GM12878 (cell line): ENCODE measurements at regions not wholly inside any gene's neighbourhood (a gene's known extent, or its start where the extent isn't known, plus 50 kb on each side); places are given as distances from the start of the nearest gene placed in this dataset.

ENCODE experiments used
- ATAC-seq: fragments of 200-7000 bp; cut with Tn5 transposase; 3 replicates; pipeline ENCODE4 v1.9.1; 2020; ENCODE audit warnings: mild to moderate bottlenecking, moderate library complexity
- BruUV-seq: library from RNA; stranded (reverse); fragments of 400-500 nt; replicated peaks from 2 replicates; lab custom pipeline; 2021; lab: Mats Ljungman, UMichigan
- CTCF ChIA-PET: fragments of 300-600 bp; sonication (Branson Sonifier 250); formaldehyde crosslinking; extraction: SDS; loops from one replicate; lab custom pipeline; 2021; ENCODE audit warnings: inconsistent platforms; lab: Yijun Ruan, JAX
- POLR2A ChIA-PET: fragments of 350-600 bp; formaldehyde crosslinking; extraction: SDS; loops from one replicate; lab custom pipeline; 2021; ENCODE audit warnings: inconsistent platforms; lab: Charles Lee
- RAD21 ChIA-PET: fragments of 300-600 bp; sonication (Branson Sonifier 250); formaldehyde crosslinking; loops from one replicate; lab custom pipeline; 2023; ENCODE audit warnings: antibody characterized with exemption; ENCODE audit not compliant: unreplicated experiment; lab: Charles Lee
- SMC1A ChIA-PET: fragments of 300-600 bp; sonication (Branson Sonifier 250); formaldehyde crosslinking; loops from one replicate; lab custom pipeline; 2023; ENCODE audit not compliant: unreplicated experiment, uncharacterized antibody; lab: Charles Lee
- DNase-seq: peaks from one replicate; pipeline ENCODE4 v3.0.0-alpha.2; 2011; ENCODE audit warnings: low read depth, low spot score
- FAIRE-seq: peaks from 3 replicates; lab custom pipeline; 2011; peaks lifted over from hg19 to GRCh38; lab: Jason Lieb, UNC
- H2AFZ ChIP-seq: 2 replicates; pipeline ENCODE4 v1.6.0; 2011; ENCODE audit warnings: low read depth, low read length, control low read depth; ENCODE audit not compliant: control insufficient read depth
- H3K27ac ChIP-seq: 2 replicates; pipeline ENCODE4 v1.5.1; 2011; ENCODE audit warnings: control low read depth; ENCODE audit not compliant: control insufficient read depth, insufficient read depth
- H3K27me3 ChIP-seq, 2 experiments: replicated peaks in 1 of 2; 2 replicates each; pipeline versions ENCODE4 v1.6.0 to v1.6.1; 2011; ENCODE audit warnings: low read length in 1 of 2; ENCODE audit not compliant: control insufficient read depth in 2 of 2, insufficient read depth in 2 of 2
- H3K36me3 ChIP-seq, 2 experiments: 2 replicates each; pipeline ENCODE4 v1.5.1; 2011; ENCODE audit warnings: low read length in 1 of 2; ENCODE audit not compliant: control insufficient read depth in 2 of 2, insufficient read depth in 2 of 2
- H3K4me1 ChIP-seq: 2 replicates; pipeline ENCODE4 v1.6.1; 2011; ENCODE audit warnings: mild to moderate bottlenecking, low read length, moderate library complexity, mixed read lengths; ENCODE audit not compliant: control insufficient read depth, insufficient read depth
- H3K4me2 ChIP-seq: 2 replicates; pipeline ENCODE4 v1.6.0; 2011; ENCODE audit warnings: control low read depth; ENCODE audit not compliant: control insufficient read depth, insufficient read depth
- H3K4me3 ChIP-seq: fragments of 200-600 bp; sonication (generic); 2 replicates; pipeline ENCODE4 v1.5.1; 2016
- H3K79me2 ChIP-seq: 2 replicates; pipeline ENCODE4 v1.6.0; 2011; ENCODE audit warnings: low read length; ENCODE audit not compliant: control insufficient read depth, insufficient read depth
- H3K9ac ChIP-seq: 2 replicates; pipeline ENCODE4 v1.8.0; 2011; ENCODE audit warnings: low read length, control low read depth, mixed read lengths; ENCODE audit not compliant: control insufficient read depth, insufficient read depth
- H3K9me3 ChIP-seq: replicated peaks from 3 replicates; pipeline ENCODE4 v1.5.1; 2011; ENCODE audit warnings: mild to moderate bottlenecking, low read length; ENCODE audit not compliant: control insufficient read depth, insufficient read depth
- H4K20me1 ChIP-seq: 2 replicates; pipeline ENCODE4 v1.6.0; 2011; ENCODE audit not compliant: control insufficient read depth, insufficient read depth
- ATF7 ChIP-seq: fragments of 450-650 bp; IDR thresholded peaks from 2 replicates; pipeline ENCODE4 v1.6.1; 2016; ENCODE audit warnings: low read depth, mild to moderate bottlenecking
- ESRRA ChIP-seq: IDR thresholded peaks from 2 replicates; pipeline ENCODE4 v1.6.1; 2012; ENCODE audit warnings: mild to moderate bottlenecking, low read length, improper control_type of control experiment
- IKZF2 ChIP-seq, 2 experiments: fragments of 450-650 bp; IDR thresholded peaks; 2 replicates each; pipeline ENCODE4 v1.6.1; 2017; ENCODE audit warnings: mild to moderate bottlenecking in 2 of 2, moderate library complexity in 2 of 2
- KDM1A ChIP-seq: fragments of 200-600 bp; sonication (generic); IDR thresholded peaks from 2 replicates; pipeline ENCODE4 v1.6.1; 2016; ENCODE audit warnings: borderline replicate concordance
- MAX ChIP-seq: IDR thresholded peaks from 2 replicates; pipeline ENCODE4 v1.6.1; 2012; ENCODE audit warnings: low read depth, low read length, improper control_type of control experiment
- MTA3 ChIP-seq: IDR thresholded peaks from 2 replicates; pipeline ENCODE4 v1.6.1; 2012; ENCODE audit warnings: low read length, inconsistent platforms, borderline replicate concordance
- MYC ChIP-seq: IDR thresholded peaks from 2 replicates; pipeline ENCODE4 v1.6.1; 2011; ENCODE audit warnings: mild to moderate bottlenecking, low read length, moderate library complexity, inconsistent platforms; ENCODE audit not compliant: insufficient read depth, insufficient replicate concordance, insufficient read length, severe bottlenecking
- NRF1 ChIP-seq: conservative IDR thresholded peaks from 2 replicates; pipeline ENCODE4 v1.6.1; 2011; ENCODE audit warnings: mild to moderate bottlenecking, low read depth, low read length, improper control_type of control experiment
- POU2F2 ChIP-seq: IDR thresholded peaks from 3 replicates; pipeline ENCODE4 v1.6.1; 2011; ENCODE audit warnings: low read depth, mild to moderate bottlenecking, low read length, borderline replicate concordance
- RCOR1 ChIP-seq: conservative IDR thresholded peaks from 2 replicates; pipeline ENCODE4 v1.6.1; 2012; ENCODE audit warnings: low read depth, low read length, improper control_type of control experiment
- SIN3A ChIP-seq: IDR thresholded peaks from 2 replicates; pipeline ENCODE4 v1.6.1; 2012; ENCODE audit warnings: low read depth, low read length, improper control_type of control experiment
- STAT3 ChIP-seq: IDR thresholded peaks from 2 replicates; pipeline ENCODE4 v1.6.1; 2011; ENCODE audit warnings: low read depth, low read length, improper control_type of control experiment
- SUZ12 ChIP-seq: fragments of 200-600 bp; sonication (generic); IDR thresholded peaks from one replicate; pipeline ENCODE4 v1.6.1; 2018; ENCODE audit warnings: antibody characterized with exemption, mild to moderate bottlenecking; ENCODE audit not compliant: unreplicated experiment
- TCF3 ChIP-seq: IDR thresholded peaks from 2 replicates; pipeline ENCODE4 v1.6.1; 2012; ENCODE audit warnings: low read depth, mild to moderate bottlenecking, low read length, borderline replicate concordance; ENCODE audit not compliant: insufficient read depth
- ZBTB11 ChIP-seq: fragments of 450-650 bp; formaldehyde crosslinking; IDR thresholded peaks from 2 replicates; pipeline ENCODE4 v1.5.0; 2022; ENCODE audit warnings: mild to moderate bottlenecking, missing genetic modification characterization
- ZZZ3 ChIP-seq: IDR thresholded peaks from 2 replicates; pipeline ENCODE4 v1.6.1; 2011; ENCODE audit warnings: low read depth; ENCODE audit not compliant: control insufficient read depth, insufficient read length
- WGBS: methylation state at CpG from one replicate; pipeline ENCODE4 v1.1.6; 2016; ENCODE audit warnings: low lambda C conversion rate; ENCODE audit not compliant: insufficient replicate concordance, insufficient coverage; ENCODE audit errors: missing lambda C conversion rate; 5-methylcytosine and 5-hydroxymethylcytosine counted together
- in situ Hi-C: fragments of 300-500 bp; cut with MboI; formaldehyde crosslinking; loops from 9 replicates; pipeline ENCODE4 v1.14.3; 2018; ENCODE audit warnings: mixed read lengths
- intact Hi-C: fragments of 100-400 bp; cut with micrococcal nuclease; formaldehyde crosslinking; loops from one replicate; pipeline ENCODE4 v1.14.2; 2022; ENCODE audit not compliant: unreplicated experiment

- intact Hi-C loops (no loop called here), in situ Hi-C loops (no loop called here)
- no peak overlapping the region for H3K4me3 ChIP-seq
- no peaks in the 10 kb centered on the region for H3K4me1 ChIP-seq
- CTCF ChIA-PET, result no interaction called here
- ATAC-seq, result no peak
- no TSS peak for BruUV-seq
- SMC1A ChIA-PET, result no interaction called here
- no peaks in the 10 kb centered on the region for H4K20me1 ChIP-seq
- no peak for FAIRE-seq
- POLR2A ChIA-PET, result no interaction called here
- H3K4me2 ChIP-seq, result no peak overlapping the region
- TF ChIP-seq MYC (no peak), SIN3A (no peak), SUZ12 (no peak), POU2F2 (no peak), NRF1 (no peak), KDM1A (no peak), ATF7 (no peak), ZZZ3 (no peak), TCF3 (no peak)
- H3K9me3 ChIP-seq, result no peaks in the 10 kb centered on the region
- no peak overlapping the region for H3K27ac ChIP-seq
- H2AFZ ChIP-seq, result no peak overlapping the region
- no peak overlapping the region for H3K9ac ChIP-seq
- WGBS, result 70% methylated on average over 4 of the region's 4 CpGs
- H3K36me3 ChIP-seq, result no peaks in the 10 kb centered on the region
- DNase-seq, result no peak
- RAD21 ChIA-PET, result no interaction called here
- no peaks in the 10 kb centered on the region for H3K79me2 ChIP-seq
- no peaks in the 10 kb centered on the region for H3K27me3 ChIP-seq
Measured at GRCh38 chr12:24047326-24047725, 97.9 kb upstream of the SOX5 start.

DNA sequence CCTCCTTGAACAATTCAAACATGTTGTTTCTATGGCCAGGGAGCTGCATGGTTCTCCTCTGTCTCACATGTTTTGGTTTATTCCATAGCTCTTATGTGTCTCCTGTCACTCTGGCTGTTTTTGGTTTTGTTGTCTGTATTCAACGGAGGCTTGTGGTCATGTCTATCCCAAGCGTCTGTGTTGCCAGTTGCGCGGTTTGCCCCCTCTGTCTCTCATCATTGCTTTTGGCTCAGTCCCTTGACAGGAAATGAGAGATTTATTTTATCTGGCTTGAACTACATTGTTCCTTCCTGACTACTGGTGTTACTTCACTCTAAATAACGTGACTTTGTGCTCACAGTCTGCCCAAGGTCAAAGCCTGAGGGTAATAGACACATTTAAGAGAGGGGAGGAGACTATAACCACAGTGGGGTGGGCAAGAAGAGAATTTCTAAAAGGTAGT, 96.4 kb upstream of the SOX5 start:
- no peak for DNase-seq
- intact Hi-C loops, result no loop called here
- CTCF ChIA-PET, result interaction anchor here (0.6 kb wide), 1 partner anchor 1364 kb away, joined by 3 read pairs; no protein-coding TSS in a partner anchor

More for the DNA sequence above, 96.4 kb upstream of the SOX5 start:
- no peaks in the 10 kb centered on the region for H3K36me3 ChIP-seq
- ATAC-seq (peak; percentile 65), FAIRE-seq (no peak)
- BruUV-seq, result no TSS peak
- in situ Hi-C loops, result no loop called here
- H3K79me2 ChIP-seq, result no peaks in the 10 kb centered on the region
- no peaks in the 10 kb centered on the region for H3K4me1 ChIP-seq
- no peak overlapping the region for H3K4me3 ChIP-seq
- ChIA-PET POLR2A (no interaction called here), SMC1A (interaction anchor here (0.9 kb wide), 1 partner anchor 12 kb away, joined by 3 read pairs; no protein-coding TSS in a partner anchor), RAD21 (interaction anchor here (0.8 kb wide), 1 partner anchor 333 kb away, joined by 3 read pairs; no protein-coding TSS in a partner anchor)
- no peak overlapping the region for H3K9ac ChIP-seq
- H4K20me1 ChIP-seq, result no peaks in the 10 kb centered on the region
- no peaks in the 10 kb centered on the region for H3K9me3 ChIP-seq
- no peaks in the 10 kb centered on the region for H3K27me3 ChIP-seq
- TF ChIP-seq MAX (no peak), IKZF2 (IDR thresholded peaks at IDR 0.05) (no peak), RCOR1 (no peak), ZBTB11 (CRISPR knock-in tag) (no peak), MTA3 (no peak), ESRRA (no peak), STAT3 (no peak)
- H2AFZ ChIP-seq, result no peak overlapping the region
- 70% methylated on average over 5 of the region's 5 CpGs for WGBS
- no peak overlapping the region for H3K27ac ChIP-seq
- H3K4me2 ChIP-seq, result no peak overlapping the region
